ENCODE measurements at regions not wholly inside any gene's neighbourhood (a gene's known extent, or its start where the extent isn't known, plus 50 kb on each side); places are given as distances from the start of the nearest gene placed in this dataset.

GRCh38 chr18:37900326-37900725, 334.7 kb upstream of the CELF4 start:
- TF ChIP-seq CTCF (IDR thresholded peaks at IDR 0.05) (no peak), POLR2A (IDR thresholded peaks at IDR 0.05) (no peak), POLR2AphosphoS5 (IDR thresholded peaks at IDR 0.05) (no peak), EP300 (IDR thresholded peaks at IDR 0.05) (no peak)

Data from sigmoid colon (tissue), 4 donors.